ENCODE measurements at regions not wholly inside any gene's neighbourhood (a gene's known extent, or its start where the extent isn't known, plus 50 kb on each side); places are given as distances from the start of the nearest gene placed in this dataset.

GRCh38 chr5:168039566-168040248 lies 251.7 kb upstream of the WWC1 start:
- no peak overlapping the region for H3K4me3 ChIP-seq (ENCODE audit: low read length)
- TF ChIP-seq ZNF274 (IDR thresholded peaks at IDR 0.05; ENCODE audit: low read depth, low read length): no peak

DNA sequence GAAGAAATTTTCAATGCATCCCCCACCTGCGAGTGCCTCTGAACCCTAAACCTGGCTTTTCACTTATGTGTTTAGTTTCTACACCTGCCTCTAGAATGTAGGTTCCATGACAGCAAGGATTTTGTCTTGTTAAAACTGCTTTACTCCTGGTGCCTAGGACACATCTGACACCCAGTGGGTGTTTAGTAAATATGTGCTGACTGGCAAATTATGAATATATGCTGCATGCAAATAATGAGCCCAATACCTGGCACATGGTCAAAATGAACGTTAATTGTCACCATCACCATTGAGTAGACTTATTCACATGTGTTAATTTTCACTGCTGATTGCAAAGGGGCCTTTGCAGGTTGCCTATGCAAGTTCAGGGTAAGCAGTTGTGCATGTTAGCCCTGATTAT lies 249.9 kb upstream of the WWC1 start:
- no peak for TF ChIP-seq ZNF274 (IDR thresholded peaks at IDR 0.05; ENCODE audit: low read depth, low read length)
- no peak overlapping the region for H3K4me3 ChIP-seq (ENCODE audit: low read length)

DNA sequence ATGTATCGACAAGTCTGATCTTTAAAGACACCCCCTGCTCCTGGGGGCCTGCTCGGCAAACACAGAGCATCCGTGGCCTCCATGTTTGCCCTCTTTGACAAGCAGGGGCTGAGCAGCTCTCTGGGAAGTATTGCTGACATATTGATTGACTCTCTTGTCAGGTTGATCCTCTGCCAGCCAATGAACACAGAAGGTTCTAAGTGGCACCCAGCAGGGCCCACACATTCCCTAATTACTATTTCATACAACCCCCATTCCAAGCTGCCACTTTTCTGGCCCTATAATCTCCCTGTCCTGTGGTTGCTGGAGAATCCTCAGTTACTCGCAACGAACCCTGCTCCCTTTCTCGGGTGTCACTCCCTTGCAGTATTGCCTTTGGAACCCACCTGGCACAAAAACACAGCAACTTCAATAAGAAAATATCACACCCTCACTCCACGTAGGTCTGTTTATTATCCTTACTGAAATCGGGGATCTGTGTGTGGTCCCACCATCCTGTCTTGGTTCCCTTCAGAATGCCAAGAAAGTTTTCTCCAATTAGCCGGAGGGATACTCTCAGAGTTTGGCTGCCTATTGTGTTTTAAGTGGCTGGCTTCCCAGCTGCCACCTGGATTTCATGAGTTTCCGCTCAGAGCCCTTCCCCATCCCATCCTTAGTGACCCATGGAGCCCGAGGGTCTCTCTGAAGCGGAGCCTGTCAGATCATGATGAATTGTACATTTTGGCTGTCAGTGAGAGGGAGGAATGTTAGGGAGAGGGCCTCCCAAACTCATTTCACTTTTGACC lies 249.0 kb upstream of the WWC1 start:
- no peak overlapping the region for H3K4me3 ChIP-seq (ENCODE audit: low read length)
- TF ChIP-seq ZNF274 (IDR thresholded peaks at IDR 0.05; ENCODE audit: low read depth, low read length): no peak

DNA sequence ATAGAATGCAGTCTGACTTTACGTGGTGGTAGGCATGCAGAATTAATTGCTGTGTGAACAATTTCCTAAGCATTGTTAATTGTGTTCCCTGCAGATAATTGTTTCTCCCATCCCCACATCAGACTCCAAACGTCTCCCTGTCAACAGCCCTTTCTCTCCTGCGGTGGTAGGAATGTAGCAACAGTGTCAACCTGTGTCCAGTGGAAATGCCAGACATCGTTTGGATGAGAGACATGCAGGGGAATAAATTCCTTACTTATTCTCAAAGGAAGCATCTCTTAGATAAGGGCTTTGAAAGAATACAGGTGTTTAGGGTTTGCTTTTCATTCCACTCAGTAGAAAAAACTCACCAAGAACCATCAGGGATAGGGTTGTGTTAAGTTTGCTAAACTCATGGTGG lies 245.3 kb upstream of the WWC1 start:
- no peak for TF ChIP-seq ZNF274 (IDR thresholded peaks at IDR 0.05; ENCODE audit: low read depth, low read length)
- no peak overlapping the region for H3K4me3 ChIP-seq (ENCODE audit: low read length)

DNA sequence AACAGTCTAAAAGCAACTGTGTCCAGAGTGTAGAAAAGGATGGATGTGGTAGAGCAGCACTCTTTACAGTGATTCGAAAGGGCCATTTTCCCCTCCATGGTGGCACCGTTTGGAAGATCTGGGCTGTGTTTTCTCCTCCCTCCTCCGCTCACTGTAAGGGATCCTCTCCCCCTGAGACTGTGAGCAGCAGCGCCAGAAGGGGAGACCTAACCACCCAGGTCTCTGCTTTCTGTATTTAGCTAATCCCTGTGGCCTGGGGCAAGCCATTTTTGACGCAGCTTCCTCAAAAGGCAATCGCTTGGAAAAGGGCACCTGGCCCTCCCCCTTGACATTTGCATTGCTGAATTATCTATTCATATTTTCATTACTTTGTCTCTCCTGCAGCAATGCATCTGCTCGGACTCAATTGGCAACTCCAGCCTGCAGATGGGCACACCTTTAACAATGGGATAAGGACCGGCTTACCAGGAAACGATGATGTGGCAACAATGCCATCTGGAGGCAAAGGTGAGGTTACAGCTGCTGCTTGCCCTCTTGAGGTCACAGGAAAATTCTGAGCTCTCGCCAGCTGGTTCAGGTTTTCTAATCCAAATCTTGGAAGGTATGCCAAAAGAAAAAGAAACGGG lies 244.3 kb upstream of the WWC1 start:
- H3K4me3 ChIP-seq (ENCODE audit: low read length): no peak overlapping the region
- no peak for TF ChIP-seq ZNF274 (IDR thresholded peaks at IDR 0.05; ENCODE audit: low read depth, low read length)

GRCh38 chr5:168047669-168048111 lies 243.8 kb upstream of the WWC1 start:
- no peak for TF ChIP-seq ZNF274 (IDR thresholded peaks at IDR 0.05; ENCODE audit: low read depth, low read length)
- H3K4me3 ChIP-seq (ENCODE audit: low read length): no peak overlapping the region

DNA sequence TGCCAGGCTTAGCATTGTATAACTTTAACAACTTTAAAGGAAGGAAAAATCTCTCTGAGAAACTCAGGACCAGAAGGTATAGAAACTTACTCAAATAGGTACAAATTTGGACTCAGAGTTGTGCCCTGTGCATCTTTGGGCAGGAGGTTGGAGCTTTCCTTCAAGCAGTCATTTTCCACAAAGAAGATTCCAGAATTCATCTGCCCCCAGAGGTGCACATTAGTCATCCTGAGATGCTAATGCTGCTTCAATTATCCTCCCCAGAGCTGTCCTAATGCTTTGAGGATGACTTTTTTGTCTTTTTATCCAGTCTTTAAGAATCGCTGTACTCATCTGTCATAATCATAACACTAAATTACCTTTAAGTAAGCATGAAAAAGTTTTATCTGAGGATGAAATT lies 243.0 kb upstream of the WWC1 start:
- no peak overlapping the region for H3K4me3 ChIP-seq (ENCODE audit: low read length)
- no peak for TF ChIP-seq ZNF274 (IDR thresholded peaks at IDR 0.05; ENCODE audit: low read depth, low read length)

- TF ChIP-seq ZNF274 (IDR thresholded peaks at IDR 0.05; ENCODE audit: low read depth, low read length): no peak
Observed at GRCh38 chr5:168052686-168053085, 238.8 kb upstream of the WWC1 start.

GRCh38 chr5:168054091-168054490 lies 237.4 kb upstream of the WWC1 start:
- no peak for TF ChIP-seq ZNF274 (IDR thresholded peaks at IDR 0.05; ENCODE audit: low read depth, low read length)
- H3K4me3 ChIP-seq (ENCODE audit: low read length): no peak overlapping the region

More at GRCh38 chr5:168052686-168053085, 238.8 kb upstream of the WWC1 start:
- no peak overlapping the region for H3K4me3 ChIP-seq (ENCODE audit: low read length)

GRCh38 chr5:168055141-168055683 lies 236.2 kb upstream of the WWC1 start:
- H3K4me3 ChIP-seq (ENCODE audit: low read length): no peak overlapping the region
- no peak for TF ChIP-seq ZNF274 (IDR thresholded peaks at IDR 0.05; ENCODE audit: low read depth, low read length)

- TF ChIP-seq ZNF274 (IDR thresholded peaks at IDR 0.05; ENCODE audit: low read depth, low read length): no peak
- no peak overlapping the region for H3K4me3 ChIP-seq (ENCODE audit: low read length)
Observed at GRCh38 chr5:168055961-168056360, 235.5 kb upstream of the WWC1 start.

DNA sequence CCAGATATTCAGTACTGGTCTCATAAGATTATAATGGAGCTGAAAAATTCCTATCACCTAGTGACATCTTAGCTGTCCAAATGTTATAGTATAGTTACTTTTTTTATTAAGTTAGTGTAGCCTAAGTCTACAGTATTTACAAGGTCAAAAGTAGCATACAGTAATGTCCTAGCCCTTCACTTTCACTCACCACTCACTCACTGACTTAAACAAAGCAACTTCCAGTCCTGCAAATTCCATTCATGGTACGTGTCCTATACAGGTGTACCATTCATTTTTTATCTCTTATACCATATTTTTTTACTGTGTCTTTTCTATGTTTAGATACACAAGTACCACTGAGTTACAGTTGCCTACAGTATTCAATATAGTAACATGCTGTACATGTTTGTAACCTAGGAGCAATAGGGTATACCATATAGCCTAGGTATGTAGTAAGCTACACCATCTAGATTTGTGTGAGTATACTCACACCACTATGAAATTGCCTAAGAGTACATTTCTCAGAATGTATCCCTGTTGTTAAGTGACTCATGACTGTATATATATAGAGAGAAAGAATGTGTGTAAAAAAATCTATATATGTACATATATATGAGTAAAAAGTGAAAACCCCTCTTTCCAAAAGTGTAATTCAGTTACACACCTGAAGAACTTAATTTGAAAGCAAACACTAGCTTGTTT lies 234.8 kb upstream of the WWC1 start:
- no peak overlapping the region for H3K4me3 ChIP-seq (ENCODE audit: low read length)

GRCh38 chr5:168057905-168058304 lies 233.5 kb upstream of the WWC1 start:
- TF ChIP-seq ZNF274 (IDR thresholded peaks at IDR 0.05; ENCODE audit: low read depth, low read length): no peak
- no peak overlapping the region for H3K4me3 ChIP-seq (ENCODE audit: low read length)

More for the DNA sequence above, 234.8 kb upstream of the WWC1 start:
- no peak for TF ChIP-seq ZNF274 (IDR thresholded peaks at IDR 0.05; ENCODE audit: low read depth, low read length)

GRCh38 chr5:168059131-168059530 lies 232.3 kb upstream of the WWC1 start:
- H3K4me3 ChIP-seq (ENCODE audit: low read length): no peak overlapping the region
- TF ChIP-seq ZNF274 (IDR thresholded peaks at IDR 0.05; ENCODE audit: low read depth, low read length): no peak
